IMR-90 (cell line): ENCODE measurements at regions not wholly inside any gene's neighbourhood (a gene's known extent, or its start where the extent isn't known, plus 50 kb on each side); places are given as distances from the start of the nearest gene placed in this dataset.

Experiments
- ATAC-seq: fragments of 200-7000 bp; cut with Tn5 transposase; 2 replicates; pipeline ENCODE4 v1.9.1; 2020; ENCODE audit warnings: low read depth, mild to moderate bottlenecking, moderate library complexity
- BruUV-seq: library from RNA; stranded (reverse); fragments of 400-500 nt; replicated peaks from 2 replicates; lab custom pipeline; 2021; lab: Mats Ljungman, UMichigan
- CTCF ChIA-PET: fragments of 300-600 bp; formaldehyde crosslinking; extraction: SDS; loops from one replicate; lab custom pipeline; 2021; ENCODE audit warnings: antibody characterized with exemption; lab: Yijun Ruan, JAX
- POLR2A ChIA-PET: fragments of 300-600 bp; sonication (Branson Sonifier 250); formaldehyde crosslinking; loops from one replicate; lab custom pipeline; 2022; ENCODE audit warnings: antibody characterized with exemption; ENCODE audit not compliant: unreplicated experiment; lab: Charles Lee
- DNase-seq: peaks from one replicate; pipeline ENCODE4 v3.0.0; 2013
- H2AFZ ChIP-seq: replicated peaks from 2 replicates; pipeline ENCODE3; 2013; ENCODE audit warnings: low read length, mild to moderate bottlenecking; ENCODE audit not compliant: poor library complexity
- H2AK5ac ChIP-seq: 2 replicates; pipeline ENCODE4 v1.6.1; 2013; ENCODE audit warnings: low read depth, low read length, inconsistent platforms
- H2AK9ac ChIP-seq: replicated peaks from 2 replicates; pipeline ENCODE3; 2013; ENCODE audit warnings: mild to moderate bottlenecking, low read depth, low read length, moderate library complexity; ENCODE audit not compliant: poor library complexity
- H2BK120ac ChIP-seq: 2 replicates; pipeline ENCODE4 v1.6.1; 2013; ENCODE audit warnings: low read depth, low read length, inconsistent platforms
- H2BK15ac ChIP-seq: 3 replicates; pipeline ENCODE4 v1.6.1; 2013; ENCODE audit warnings: low read depth, low read length, inconsistent platforms
- H2BK20ac ChIP-seq: 2 replicates; pipeline ENCODE4 v1.6.1; 2013; ENCODE audit warnings: low read depth, mild to moderate bottlenecking, inconsistent platforms, low read length, moderate library complexity
- H2BK5ac ChIP-seq: 2 replicates; pipeline ENCODE4 v1.6.1; 2013; ENCODE audit warnings: mild to moderate bottlenecking, low read depth, low read length, inconsistent platforms; ENCODE audit not compliant: poor library complexity, severe bottlenecking
- H3K14ac ChIP-seq: replicated peaks from 2 replicates; pipeline ENCODE4 v1.6.1; 2013; ENCODE audit warnings: low read depth, low read length, inconsistent platforms
- H3K18ac ChIP-seq: 2 replicates; pipeline ENCODE4 v1.6.1; 2013; ENCODE audit warnings: low read depth, low read length, control low read depth
- H3K23ac ChIP-seq: 2 replicates; pipeline ENCODE4 v1.6.1; 2013; ENCODE audit warnings: low read depth, low read length, inconsistent platforms
- H3K27ac ChIP-seq: 2 replicates; pipeline ENCODE4 v1.5.1; 2013; ENCODE audit warnings: mild to moderate bottlenecking, control low read depth, low read length; ENCODE audit not compliant: insufficient read depth
- H3K27me3 ChIP-seq: 2 replicates; pipeline ENCODE4 v1.6.1; 2013; ENCODE audit warnings: low read length; ENCODE audit not compliant: control insufficient read depth, insufficient read depth
- H3K36me3 ChIP-seq: 2 replicates; pipeline ENCODE4 v1.6.1; 2013; ENCODE audit warnings: low read length, mixed read lengths; ENCODE audit not compliant: control insufficient read depth, insufficient read depth
- H3K4ac ChIP-seq: 2 replicates; pipeline ENCODE4 v1.6.1; 2013; ENCODE audit warnings: low read depth, low read length, inconsistent platforms
- H3K4me1 ChIP-seq: 2 replicates; pipeline ENCODE4 v1.6.1; 2013; ENCODE audit warnings: low read length, mixed read lengths; ENCODE audit not compliant: control insufficient read depth, insufficient read depth
- H3K4me2 ChIP-seq: 2 replicates; pipeline ENCODE4 v1.6.1; 2013; ENCODE audit warnings: low read depth, mild to moderate bottlenecking, control low read depth, low read length, moderate library complexity
- H3K4me3 ChIP-seq: 2 replicates; pipeline ENCODE4 v1.5.1; 2013; ENCODE audit warnings: low read depth, mild to moderate bottlenecking, control low read depth, low read length, moderate library complexity; ENCODE audit not compliant: insufficient read depth
- H3K56ac ChIP-seq: 2 replicates; pipeline ENCODE4 v1.6.1; 2013; ENCODE audit warnings: low read length, inconsistent platforms; ENCODE audit not compliant: insufficient read depth; ENCODE audit errors: extremely low read depth
- H3K79me1 ChIP-seq, 2 experiments: 2 replicates each; pipeline ENCODE4 v1.6.1; 2013; ENCODE audit warnings: low read length in 2 of 2, inconsistent platforms in 1 of 2, low read depth in 1 of 2
- H3K9ac ChIP-seq: 2 replicates; pipeline ENCODE4 v1.6.1; 2013; ENCODE audit warnings: low read depth, low read length, control low read depth
- H3K9me1 ChIP-seq: 2 replicates; pipeline ENCODE4 v1.6.1; 2013; ENCODE audit warnings: low read length, inconsistent platforms; ENCODE audit not compliant: insufficient read depth
- H3K9me3 ChIP-seq: 2 replicates; pipeline ENCODE4 v1.6.1; 2013; ENCODE audit warnings: low read length; ENCODE audit not compliant: control insufficient read depth, insufficient read depth
- H4K20me1 ChIP-seq: 2 replicates; pipeline ENCODE4 v1.6.1; 2013; ENCODE audit warnings: low read length, inconsistent platforms; ENCODE audit not compliant: insufficient read depth
- H4K5ac ChIP-seq: 2 replicates; pipeline ENCODE4 v1.6.1; 2013; ENCODE audit warnings: mild to moderate bottlenecking, low read depth, low read length, control low read depth
- H4K8ac ChIP-seq, 2 experiments: 2 replicates each; pipeline ENCODE4 v1.6.1; 2013; ENCODE audit warnings: low read depth in 2 of 2, low read length in 2 of 2, control low read depth in 1 of 2, inconsistent platforms in 1 of 2
- H4K91ac ChIP-seq: 2 replicates; pipeline ENCODE4 v1.6.1; 2013; ENCODE audit warnings: low read depth, low read length, inconsistent platforms; ENCODE audit not compliant: insufficient read depth
- BHLHE40 ChIP-seq: fragments of 150-350 bp; IDR thresholded peaks from 2 replicates; pipeline ENCODE4 v1.6.1; 2016; ENCODE audit warnings: mild to moderate bottlenecking, low read depth, low read length
- CEBPB ChIP-seq: IDR thresholded peaks from 2 replicates; pipeline ENCODE4 v1.6.1; 2012; ENCODE audit warnings: low read depth, low read length, improper control_type of control experiment
- CHD1 ChIP-seq: IDR thresholded peaks from 2 replicates; pipeline ENCODE4 v1.6.1; 2012; ENCODE audit warnings: low read depth, low read length, improper control_type of control experiment
- CTCF ChIP-seq: conservative IDR thresholded peaks from 2 replicates; pipeline ENCODE4 v1.5.1; 2012; ENCODE audit warnings: mild to moderate bottlenecking, low read depth, low read length, improper control_type of control experiment
- ELK1 ChIP-seq: fragments of 150-350 bp; IDR thresholded peaks from 2 replicates; pipeline ENCODE4 v1.6.1; 2016; ENCODE audit warnings: low read depth, mild to moderate bottlenecking, low read length, moderate library complexity, borderline replicate concordance
- FOS ChIP-seq: fragments of 150-350 bp; IDR thresholded peaks from 2 replicates; pipeline ENCODE4 v1.6.1; 2016; ENCODE audit warnings: low read depth, low read length
- MAFK ChIP-seq: IDR thresholded peaks from 2 replicates; pipeline ENCODE4 v1.6.1; 2012; ENCODE audit warnings: low read depth, low read length, improper control_type of control experiment
- MAZ ChIP-seq: IDR thresholded peaks from 2 replicates; pipeline ENCODE4 v1.6.1; 2012; ENCODE audit warnings: low read depth, mild to moderate bottlenecking, low read length, improper control_type of control experiment, moderate library complexity, borderline replicate concordance
- MXI1 ChIP-seq: IDR thresholded peaks from 2 replicates; pipeline ENCODE4 v1.6.1; 2012; ENCODE audit warnings: low read depth, mild to moderate bottlenecking, low read length, moderate library complexity, borderline replicate concordance
- NFE2L2 ChIP-seq: fragments of 150-350 bp; IDR thresholded peaks from 2 replicates; pipeline ENCODE4 v1.6.1; 2016; ENCODE audit warnings: low read depth, mild to moderate bottlenecking, low read length
- POLR2A ChIP-seq: IDR thresholded peaks from 2 replicates; pipeline ENCODE4 v1.6.1; 2012; ENCODE audit warnings: mild to moderate bottlenecking, low read depth, low read length
- RAD21 ChIP-seq: IDR thresholded peaks from 2 replicates; pipeline ENCODE4 v1.6.1; 2012; ENCODE audit warnings: low read length, improper control_type of control experiment
- RCOR1 ChIP-seq: IDR thresholded peaks from 2 replicates; pipeline ENCODE4 v1.6.1; 2012; ENCODE audit warnings: mild to moderate bottlenecking, low read length, improper control_type of control experiment; ENCODE audit not compliant: insufficient replicate concordance
- RFX5 ChIP-seq: IDR thresholded peaks from 2 replicates; pipeline ENCODE4 v1.8.0; 2012; ENCODE audit warnings: low read depth, mild to moderate bottlenecking, low read length, moderate library complexity
- SMC3 ChIP-seq: fragments of 150-350 bp; IDR thresholded peaks from 2 replicates; pipeline ENCODE4 v1.6.1; 2016; ENCODE audit warnings: low read depth, mild to moderate bottlenecking, antibody characterized with exemption, low read length, moderate library complexity
- USF2 ChIP-seq: fragments of 150-350 bp; IDR thresholded peaks from 2 replicates; pipeline ENCODE4 v1.6.1; 2017; ENCODE audit warnings: mild to moderate bottlenecking, antibody characterized with exemption, low read length, low read depth
- WGBS, 2 experiments: methylation state at CpG; one replicate each; pipeline versions ENCODE4 v1.1.5 to v1.1.7; 2013; ENCODE audit warnings: missing lambda C conversion rate in 2 of 2; ENCODE audit not compliant: insufficient read length in 1 of 2; ENCODE audit errors: extremely low coverage in 2 of 2; 5-methylcytosine and 5-hydroxymethylcytosine counted together
- dilution Hi-C: fragments of 300-500 bp; cut with HindIII; formaldehyde crosslinking; loops from one replicate; pipeline ENCODE4 v1.14.3; 2018; ENCODE audit warnings: low sequenced_read_pairs; ENCODE audit not compliant: unreplicated experiment
- in situ Hi-C: fragments of 300-500 bp; cut with MboI; formaldehyde crosslinking; loops from 3 replicates; pipeline ENCODE4 v1.14.3; 2019; ENCODE audit warnings: low sequenced_read_pairs, inconsistent platforms, mixed read lengths
- intact Hi-C: fragments of 100-400 bp; cut with micrococcal nuclease; formaldehyde crosslinking; loops from 2 replicates; pipeline ENCODE4 v1.10.0; 2022

- peaks cover 50% of the 10 kb centered on the region for H3K27me3 ChIP-seq
- no peak overlapping the region for H2BK20ac ChIP-seq
- H4K20me1 ChIP-seq = no peaks in the 10 kb centered on the region
- in situ Hi-C loops = no loop called here
- H4K8ac ChIP-seq = no peak overlapping the region
- no peak overlapping the region for H2AK9ac ChIP-seq
- no peak overlapping the region for H4K91ac ChIP-seq
- H3K9ac ChIP-seq = no peak overlapping the region
- ATAC-seq (peak; percentile 73), DNase-seq (peak; percentile 8)
- no TSS peak for BruUV-seq
- no peak overlapping the region for H3K14ac ChIP-seq
- H2BK15ac ChIP-seq = no peak overlapping the region
- no peak overlapping the region for H3K23ac ChIP-seq
- H3K9me1 ChIP-seq = no peaks in the 10 kb centered on the region
- WGBS, 2 experiments = no CpG with 5 or more reads among the region's 20 CpGs
- no peak overlapping the region for H2AFZ ChIP-seq
- H2BK120ac ChIP-seq = no peak overlapping the region
- no peak overlapping the region for H3K56ac ChIP-seq
- H3K36me3 ChIP-seq = no peaks in the 10 kb centered on the region
- no peak overlapping the region for H3K27ac ChIP-seq
- H3K18ac ChIP-seq = no peak overlapping the region
- CTCF ChIA-PET = no interaction called here
- dilution Hi-C loops = no loop called here
- intact Hi-C loops = no loop called here
- peaks cover 9% of the 10 kb centered on the region for H3K9me3 ChIP-seq
- no peaks in the 10 kb centered on the region; the same call in 1 of the 2 replicates for H3K4me1 ChIP-seq
- H3K4me2 ChIP-seq = no peak overlapping the region
- TF ChIP-seq MAZ (no peak), MAFK (no peak), CEBPB (no peak), NFE2L2 (no peak), SMC3 (no peak), RAD21 (no peak), ELK1 (no peak), BHLHE40 (no peak), POLR2A (no peak), FOS (no peak), CHD1 (no peak), RCOR1 (no peak), MXI1 (no peak), USF2 (no peak), CTCF (no peak), RFX5 (no peak)
- no peak overlapping the region for H3K4ac ChIP-seq
- H3K79me1 ChIP-seq = no peaks in the 10 kb centered on the region
- POLR2A ChIA-PET = no interaction called here
- H2BK5ac ChIP-seq = no peak overlapping the region
- no peak overlapping the region for H4K5ac ChIP-seq
- no peak overlapping the region for H2AK5ac ChIP-seq
- no peak overlapping the region for H3K4me3 ChIP-seq
Observed at GRCh38 chr22:27195094-27195493, 537.7 kb downstream of the MIAT start.
